Midbrain (tissue), 1 donor: ENCODE measurements at regions not wholly inside any gene's neighbourhood (a gene's known extent, or its start where the extent isn't known, plus 50 kb on each side); places are given as distances from the start of the nearest gene placed in this dataset.
"Not testable (repeated sequence)": the region's sequence is repeated elsewhere in the genome, so short reads cannot be mapped to it uniquely, and the experiment has no call there.

Experiments used
- DNase-seq: peaks from one replicate; lab custom pipeline; 2025; lab: John Stamatoyannopoulos, UW

- no peak for DNase-seq
Observed at GRCh38 chr18:39454866-39455265, 1889.3 kb upstream of the CELF4 start.

DNA sequence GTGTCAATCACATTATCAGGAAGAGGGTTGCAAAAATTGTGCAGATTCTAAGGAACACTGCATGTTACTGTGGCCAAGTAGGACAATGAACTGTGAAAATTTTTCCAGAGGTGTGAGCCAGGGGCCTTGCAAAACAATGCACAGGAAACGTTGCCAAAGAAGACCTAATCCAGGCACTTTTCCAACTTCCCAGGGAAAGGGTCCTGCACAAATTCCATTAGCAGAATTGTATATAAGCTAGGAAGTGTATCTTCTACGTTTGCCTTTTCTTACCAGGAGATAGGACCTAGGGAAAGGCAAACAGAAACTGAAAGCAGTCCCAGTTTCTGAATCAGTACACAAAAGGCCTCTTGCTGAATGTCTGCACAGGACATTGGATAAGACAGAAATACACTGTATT lies 1888.3 kb upstream of the CELF4 start:
- peak; percentile 43 for DNase-seq

GRCh38 chr18:39453356-39453755 lies 1887.8 kb upstream of the CELF4 start:
- no peak for DNase-seq

GRCh38 chr18:39450958-39451357 lies 1885.4 kb upstream of the CELF4 start:
- DNase-seq: no peak

GRCh38 chr18:39449566-39449965 lies 1884.0 kb upstream of the CELF4 start:
- no peak for DNase-seq

DNA sequence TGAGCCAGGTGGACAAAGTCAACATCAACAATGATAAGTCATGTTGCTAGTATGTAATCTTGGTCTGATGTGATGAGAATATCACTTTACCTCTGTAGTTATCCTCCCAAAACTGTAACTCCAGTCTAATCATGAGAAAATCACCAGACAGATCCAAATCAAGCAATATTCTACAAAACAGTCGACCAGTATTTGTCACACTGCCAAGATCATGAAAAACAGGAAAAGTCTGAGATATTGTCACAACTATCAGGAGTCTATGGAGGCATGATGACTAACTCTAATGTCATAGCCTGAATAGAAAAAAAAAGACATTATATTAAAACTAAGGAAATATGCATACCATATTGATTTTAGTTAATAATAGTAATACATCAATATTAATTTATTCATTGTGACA lies 1883.3 kb upstream of the CELF4 start:
- DNase-seq: no peak

GRCh38 chr18:39444957-39445356 lies 1879.4 kb upstream of the CELF4 start:
- not testable (repeated sequence) for DNase-seq

GRCh38 chr18:39441648-39442047 lies 1876.0 kb upstream of the CELF4 start:
- DNase-seq: no peak

DNA sequence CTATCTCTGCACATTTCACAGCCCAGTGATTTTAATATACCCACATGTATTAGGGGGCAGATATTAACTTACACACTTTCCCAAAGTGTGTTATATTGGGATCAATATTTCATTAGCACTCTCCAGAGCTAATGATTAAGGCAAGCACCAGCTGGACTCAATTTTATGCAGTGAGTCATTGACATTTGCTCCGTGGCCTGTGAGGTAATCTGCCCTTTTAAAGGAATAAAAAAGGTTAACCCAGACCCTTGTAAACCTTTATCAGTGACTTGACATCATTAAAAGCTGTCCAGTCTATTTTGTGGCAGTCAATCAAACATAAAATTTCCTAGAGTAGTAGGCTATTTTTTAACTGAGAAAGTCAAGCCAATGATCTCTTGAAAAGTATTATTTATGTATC lies 1870.4 kb upstream of the CELF4 start:
- no peak for DNase-seq

- no peak for DNase-seq
Observed at GRCh38 chr18:39435209-39435608, 1869.6 kb upstream of the CELF4 start.

- DNase-seq: no peak
Observed at GRCh38 chr18:39434223-39434920, 1868.8 kb upstream of the CELF4 start.

DNA sequence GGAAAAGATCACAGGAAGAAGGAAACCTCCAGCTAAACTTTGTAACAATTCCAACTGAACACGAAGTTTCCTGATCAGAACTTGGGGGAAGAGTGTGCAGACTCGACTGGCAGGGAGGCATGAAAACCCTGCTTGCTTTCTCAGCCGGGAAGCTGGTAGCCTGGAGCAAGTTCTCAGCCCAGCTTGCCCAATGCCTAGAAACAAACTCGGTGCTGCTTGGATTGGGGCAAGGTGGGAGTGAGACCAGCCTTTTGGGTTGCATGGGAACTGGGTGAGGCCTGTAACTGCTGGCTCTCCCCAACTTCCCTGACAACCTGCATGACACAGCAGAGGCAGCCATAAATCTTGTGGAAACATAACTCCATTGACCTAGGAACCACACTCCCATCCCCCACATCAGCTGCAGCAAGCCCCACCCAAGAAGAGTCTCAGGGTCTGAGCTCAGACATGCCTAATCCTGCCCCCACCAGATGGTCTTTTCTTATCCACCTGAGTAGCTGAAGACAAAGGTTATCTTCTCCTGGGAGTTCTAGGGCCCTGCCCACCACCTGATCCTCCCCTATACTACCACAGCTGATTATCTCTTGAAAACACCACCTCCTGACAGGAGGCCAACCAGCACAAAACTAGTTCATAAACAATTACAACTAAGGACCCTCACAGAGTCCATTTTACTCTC lies 1859.7 kb upstream of the CELF4 start:
- DNase-seq: no peak

GRCh38 chr18:39424261-39424660 lies 1858.7 kb upstream of the CELF4 start:
- no peak for DNase-seq

DNA sequence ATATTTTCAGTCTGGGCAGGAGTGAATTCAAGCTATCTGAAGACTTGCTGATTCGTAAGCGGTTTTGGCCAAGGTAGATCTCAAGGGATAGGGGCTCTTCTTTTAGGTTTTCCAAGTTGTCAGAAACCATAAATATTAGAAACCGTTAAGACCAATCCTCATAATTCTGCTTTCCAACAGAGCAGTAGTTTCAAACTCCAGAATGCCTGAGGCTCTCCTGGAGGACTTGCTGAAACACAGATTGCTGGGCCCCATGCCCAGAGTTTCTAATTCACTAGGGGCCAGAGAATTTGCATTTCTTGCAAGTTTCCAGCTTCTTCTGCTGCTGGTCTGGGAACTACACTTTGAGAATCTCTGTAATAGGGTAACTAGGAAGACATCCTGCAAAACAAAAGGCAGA lies 1855.7 kb upstream of the CELF4 start:
- no peak for DNase-seq

DNA sequence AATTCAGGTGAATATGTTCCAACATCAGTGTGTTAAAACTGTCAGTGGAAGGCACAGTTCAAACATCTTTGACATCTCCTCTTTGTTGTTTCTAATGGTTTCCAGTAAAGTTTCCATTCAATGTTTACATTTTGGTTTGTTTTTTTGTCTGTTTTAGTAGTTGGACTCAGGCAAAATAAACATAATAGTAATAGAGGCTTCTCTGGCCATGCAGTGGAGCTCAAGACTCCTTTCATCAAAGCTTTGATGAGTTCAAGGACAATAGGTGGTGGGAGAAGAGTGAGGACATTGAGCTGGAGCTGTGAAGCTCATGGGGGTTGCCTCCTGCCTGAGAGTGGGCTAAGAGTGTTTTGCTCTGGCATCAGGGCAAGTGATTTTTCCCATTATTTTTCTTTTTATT lies 1853.7 kb upstream of the CELF4 start:
- no peak for DNase-seq

- no peak for DNase-seq
Observed at GRCh38 chr18:39415471-39415870, 1849.9 kb upstream of the CELF4 start.

DNA sequence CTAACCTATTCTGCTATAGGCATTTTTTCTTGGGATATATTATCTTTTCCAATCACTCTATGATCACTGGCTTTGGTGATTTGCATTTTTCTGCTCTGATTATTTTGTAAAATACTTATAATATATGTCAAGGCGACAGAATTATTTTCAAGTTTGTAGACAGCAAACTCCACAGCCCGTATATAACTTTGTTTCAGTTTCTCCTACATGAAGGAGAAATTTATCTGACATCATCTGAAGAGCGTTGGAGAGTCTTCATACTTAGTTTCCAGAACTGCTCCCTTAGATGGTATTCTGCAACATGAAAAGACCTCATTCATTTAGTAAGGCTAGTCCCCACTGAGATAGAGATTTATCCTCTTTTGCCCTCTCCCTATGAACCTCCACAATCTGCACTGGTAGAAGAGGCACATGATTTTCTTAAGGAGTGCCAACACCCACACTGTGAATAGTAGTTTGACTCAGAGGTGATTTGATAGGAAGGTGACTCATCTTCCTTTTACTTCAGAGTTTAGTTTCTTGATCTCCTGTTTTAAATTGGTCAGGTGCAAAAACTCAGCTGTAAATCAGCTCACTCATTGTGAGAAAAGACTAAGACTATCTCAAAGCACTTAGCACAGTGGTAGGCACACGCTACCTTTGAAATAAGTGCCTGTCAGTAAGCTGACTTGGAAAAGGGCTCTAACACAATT lies 1848.6 kb upstream of the CELF4 start:
- no peak for DNase-seq

DNA sequence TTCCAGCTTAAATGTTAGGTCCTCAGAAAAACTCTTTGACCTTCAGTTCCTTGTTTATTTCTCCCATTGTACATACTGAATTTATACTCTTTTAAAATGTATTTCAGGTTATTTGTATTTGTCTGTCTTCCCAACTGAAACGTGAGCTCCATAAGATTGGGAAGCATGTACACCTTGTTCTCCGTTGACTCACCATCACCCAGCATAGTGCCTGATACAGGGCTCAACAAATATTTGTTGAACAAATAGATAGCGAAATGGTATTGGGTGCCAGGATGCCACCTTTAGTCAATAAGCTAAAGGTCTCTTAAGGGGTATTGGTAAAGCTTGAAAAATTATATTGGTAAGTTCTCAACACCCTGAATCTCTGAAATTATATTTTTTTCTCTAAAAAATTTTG lies 1841.3 kb upstream of the CELF4 start:
- no peak for DNase-seq

- DNase-seq: no peak
Observed at GRCh38 chr18:39403121-39403520, 1837.5 kb upstream of the CELF4 start.

- DNase-seq: no peak
Observed at GRCh38 chr18:39399662-39400061, 1834.1 kb upstream of the CELF4 start.

DNA sequence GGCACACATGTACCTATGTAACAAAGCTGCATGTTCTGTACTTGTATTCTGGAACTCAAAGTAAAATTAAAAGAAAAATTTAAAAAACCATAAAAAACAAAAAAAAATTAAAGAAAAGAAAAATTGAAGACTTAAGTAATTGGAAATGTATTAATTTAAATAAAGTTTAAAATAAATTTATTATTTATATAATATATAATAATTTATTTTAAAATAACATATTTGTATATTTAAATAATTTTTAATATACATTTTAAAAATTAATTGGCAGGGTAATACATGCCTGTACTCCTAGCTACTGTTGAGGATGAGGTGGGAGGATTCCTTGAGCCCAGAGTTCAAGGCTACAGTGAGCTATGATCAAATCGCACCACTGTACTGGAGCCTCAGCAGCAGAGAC lies 1830.6 kb upstream of the CELF4 start:
- no peak for DNase-seq

DNA sequence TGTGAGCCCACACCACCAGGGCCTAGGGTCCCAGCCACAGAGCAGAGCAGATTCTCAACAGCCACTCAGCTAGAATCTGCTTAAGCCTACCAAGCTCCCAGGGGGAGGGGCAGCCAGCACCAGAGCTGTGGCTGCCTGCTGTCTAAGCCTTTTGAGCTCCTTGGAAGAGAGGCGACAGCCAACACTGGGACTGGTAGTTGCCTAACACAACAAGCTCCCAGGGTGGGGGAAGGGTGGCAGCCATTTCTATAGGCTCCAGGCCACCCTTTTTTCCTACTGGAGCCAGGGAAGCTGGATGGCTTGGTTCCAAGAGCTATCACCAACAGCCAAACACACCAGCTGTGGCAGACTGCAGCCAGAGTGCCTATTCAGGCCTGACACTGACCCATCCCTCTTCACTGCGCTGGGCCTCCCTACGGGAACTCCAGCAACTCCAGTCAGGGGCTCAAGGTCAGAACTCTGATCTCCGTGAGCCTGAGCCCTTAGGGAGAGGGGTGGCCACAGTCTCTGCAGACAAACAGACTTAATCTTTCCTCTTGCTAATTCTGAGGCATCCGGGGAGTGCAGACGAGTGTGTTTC lies 1824.3 kb upstream of the CELF4 start:
- DNase-seq: no peak

GRCh38 chr18:39380866-39381265 lies 1815.3 kb upstream of the CELF4 start:
- no peak for DNase-seq
